Liver (tissue), 8 donors: ENCODE measurements at regions not wholly inside any gene's neighbourhood (a gene's known extent, or its start where the extent isn't known, plus 50 kb on each side); places are given as distances from the start of the nearest gene placed in this dataset.

ENCODE experiments used
- DNase-seq: peaks from one replicate; pipeline ENCODE4 v3.0.0-alpha.2; 2017; ENCODE audit warnings: low spot score
- H3K27ac ChIP-seq, 2 donors: one replicate each; pipeline ENCODE4 v1.7.0; 2013; ENCODE audit warnings: inconsistent platforms in 2 of 2, low read length in 2 of 2, control low read depth in 1 of 2, low read depth in 1 of 2, mild to moderate bottlenecking in 1 of 2
- H3K27me3 ChIP-seq, 4 donors: one replicate each; pipeline versions ENCODE4 v1.6.1 to v1.7.0; 2013; ENCODE audit warnings: low read length in 3 of 4, inconsistent platforms in 1 of 4, mild to moderate bottlenecking in 1 of 4, moderate library complexity in 1 of 4; ENCODE audit not compliant: control insufficient read depth in 4 of 4, insufficient read depth in 4 of 4
- H3K36me3 ChIP-seq, 4 donors: one replicate each; pipeline versions ENCODE4 v1.6.1 to v1.7.0; 2013; ENCODE audit warnings: low read length in 3 of 4, mild to moderate bottlenecking in 3 of 4, low read depth in 1 of 4, moderate library complexity in 1 of 4; ENCODE audit not compliant: control insufficient read depth in 4 of 4, insufficient read depth in 3 of 4
- H3K4me1 ChIP-seq, 4 donors: one replicate each; pipeline versions ENCODE4 v1.6.1 to v1.7.0; 2013; ENCODE audit warnings: low read length in 3 of 4, mild to moderate bottlenecking in 3 of 4, moderate library complexity in 1 of 4; ENCODE audit not compliant: control insufficient read depth in 4 of 4, insufficient read depth in 4 of 4
- H3K4me3 ChIP-seq, 3 donors: one replicate each; pipeline versions ENCODE4 v1.6.1 to v1.7.0; 2013; ENCODE audit warnings: low read length in 3 of 3, control low read depth in 1 of 3, low read depth in 1 of 3, mild to moderate bottlenecking in 1 of 3
- H3K9ac ChIP-seq, 2 donors: one replicate each; pipeline ENCODE4 v1.7.0; 2013; ENCODE audit warnings: low read length in 2 of 2, mild to moderate bottlenecking in 2 of 2, moderate library complexity in 2 of 2, control low read depth in 1 of 2, low read depth in 1 of 2
- H3K9me3 ChIP-seq, 4 donors: one replicate each; pipeline versions ENCODE4 v1.6.1 to v1.7.0; 2013; ENCODE audit warnings: low read length in 3 of 4; ENCODE audit not compliant: control insufficient read depth in 4 of 4
- EGR1 ChIP-seq, 2 donors: IDR thresholded peaks; 2 replicates each; pipeline ENCODE4 v1.6.1; 2016 to 2018; ENCODE audit warnings: antibody characterized with exemption in 2 of 2, low read depth in 2 of 2
- FOXA1 ChIP-seq: IDR thresholded peaks from 2 replicates; pipeline ENCODE4 v1.6.1; 2016; ENCODE audit warnings: antibody characterized with exemption
- FOXA2 ChIP-seq: IDR thresholded peaks from 2 replicates; pipeline ENCODE4 v1.6.1; 2016; ENCODE audit warnings: antibody characterized with exemption
- HNF4A ChIP-seq, 2 donors: conservative IDR thresholded peaks; 2 replicates each; pipeline ENCODE4 v1.6.1; 2016; ENCODE audit warnings: antibody characterized with exemption in 2 of 2, mild to moderate bottlenecking in 2 of 2
- HNF4G ChIP-seq: IDR thresholded peaks from 2 replicates; pipeline ENCODE4 v1.6.1; 2016; ENCODE audit warnings: antibody characterized with exemption
- JUND ChIP-seq, 2 donors: IDR thresholded peaks; 2 replicates each; pipeline ENCODE4 v1.6.1; 2016; ENCODE audit warnings: antibody characterized with exemption in 2 of 2
- NR2F2 ChIP-seq: IDR thresholded peaks from 2 replicates; pipeline ENCODE4 v1.6.1; 2016; ENCODE audit warnings: antibody characterized with exemption
- RAD21 ChIP-seq, 2 donors: IDR thresholded peaks; 2 replicates each; pipeline ENCODE4 v1.6.1; 2016; ENCODE audit warnings: antibody characterized with exemption in 2 of 2, mild to moderate bottlenecking in 2 of 2
- RXRA ChIP-seq, 2 donors: IDR thresholded peaks; 2 replicates each; pipeline ENCODE4 v1.6.1; 2017 to 2018; ENCODE audit warnings: antibody characterized with exemption in 2 of 2, mild to moderate bottlenecking in 1 of 2
- SP1 ChIP-seq: IDR thresholded peaks from 2 replicates; pipeline ENCODE4 v1.6.1; 2018; ENCODE audit warnings: antibody characterized with exemption, mild to moderate bottlenecking
- TAF1 ChIP-seq: conservative IDR thresholded peaks from 2 replicates; pipeline ENCODE4 v1.6.1; 2016; ENCODE audit warnings: antibody characterized with exemption, mild to moderate bottlenecking
- YY1 ChIP-seq: IDR thresholded peaks from 2 replicates; pipeline ENCODE4 v1.6.1; 2016; ENCODE audit warnings: antibody characterized with exemption, mild to moderate bottlenecking
- WGBS: extraction: QIAGEN DNeasy Blood & Tissue Kit; methylation state at CpG from one replicate; pipeline ENCODE4 v1.1.7; 2013; 5-methylcytosine and 5-hydroxymethylcytosine counted together
- TF ChIP-seq, protein P1 (sequence below): IDR thresholded peaks from 2 replicates; pipeline ENCODE4 v1.6.1; 2016; ENCODE audit warnings: antibody characterized with exemption
- TF ChIP-seq, protein P2 (sequence below): IDR thresholded peaks from 2 replicates; pipeline ENCODE4 v1.6.1; 2016; ENCODE audit warnings: antibody characterized with exemption
- TF ChIP-seq, protein P3 (sequence below): fragments of 150-350 bp; IDR thresholded peaks from 2 replicates; pipeline ENCODE4 v1.5.1; 2017; ENCODE audit warnings: improper control_type of control experiment, low read depth, low read length; ENCODE audit not compliant: missing input control
- TF ChIP-seq, protein P4 (sequence below): IDR thresholded peaks from 2 replicates; pipeline ENCODE4 v1.6.1; 2016; ENCODE audit warnings: antibody characterized with exemption, mild to moderate bottlenecking
- TF ChIP-seq, protein P5 (sequence below): IDR thresholded peaks from 2 replicates; pipeline ENCODE4 v1.6.1; 2016; ENCODE audit warnings: antibody characterized with exemption
- donor health status: healthy.
- donor health status: healthy.
- donor health status: healthy.
- donor health status: healthy.
- donor health status: healthy.

DNA sequence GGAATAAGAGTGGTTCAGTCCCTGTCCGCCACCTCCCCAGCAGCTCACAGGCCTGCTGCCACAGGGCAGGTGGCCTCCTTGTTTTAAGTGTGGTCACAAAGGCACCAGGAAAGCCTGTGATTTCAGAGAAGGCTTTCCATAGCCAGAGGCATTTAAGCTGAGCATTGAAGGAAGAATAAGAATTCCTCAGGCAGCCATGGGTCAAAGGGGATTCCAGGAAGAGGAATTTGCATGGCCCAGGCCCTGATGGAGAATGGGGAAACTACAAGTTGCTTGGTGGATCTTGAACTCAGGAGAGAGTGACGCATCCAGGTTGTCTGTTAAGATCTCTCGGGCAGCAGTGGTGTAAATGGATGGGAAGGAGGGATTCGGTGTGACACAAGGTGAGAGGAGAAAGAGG lies 66.7 kb downstream of the KLHDC7A start:
- H3K9ac ChIP-seq: no peak overlapping the region
- no peak overlapping the region for H3K27ac ChIP-seq
- no peak overlapping the region for H3K4me3 ChIP-seq
- no peak for DNase-seq
- H3K9me3 ChIP-seq: peaks cover 0 to 5% (median 1%) of the 10 kb centered on the region in 4 donors
- no peak for TF ChIP-seq TAF1
- TF ChIP-seq, protein P1, sequence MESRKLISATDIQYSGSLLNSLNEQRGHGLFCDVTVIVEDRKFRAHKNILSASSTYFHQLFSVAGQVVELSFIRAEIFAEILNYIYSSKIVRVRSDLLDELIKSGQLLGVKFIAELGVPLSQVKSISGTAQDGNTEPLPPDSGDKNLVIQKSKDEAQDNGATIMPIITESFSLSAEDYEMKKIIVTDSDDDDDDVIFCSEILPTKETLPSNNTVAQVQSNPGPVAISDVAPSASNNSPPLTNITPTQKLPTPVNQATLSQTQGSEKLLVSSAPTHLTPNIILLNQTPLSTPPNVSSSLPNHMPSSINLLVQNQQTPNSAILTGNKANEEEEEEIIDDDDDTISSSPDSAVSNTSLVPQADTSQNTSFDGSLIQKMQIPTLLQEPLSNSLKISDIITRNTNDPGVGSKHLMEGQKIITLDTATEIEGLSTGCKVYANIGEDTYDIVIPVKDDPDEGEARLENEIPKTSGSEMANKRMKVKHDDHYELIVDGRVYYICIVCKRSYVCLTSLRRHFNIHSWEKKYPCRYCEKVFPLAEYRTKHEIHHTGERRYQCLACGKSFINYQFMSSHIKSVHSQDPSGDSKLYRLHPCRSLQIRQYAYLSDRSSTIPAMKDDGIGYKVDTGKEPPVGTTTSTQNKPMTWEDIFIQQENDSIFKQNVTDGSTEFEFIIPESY: no peak
- TF ChIP-seq HNF4G: no peak
- TF ChIP-seq, protein P2, sequence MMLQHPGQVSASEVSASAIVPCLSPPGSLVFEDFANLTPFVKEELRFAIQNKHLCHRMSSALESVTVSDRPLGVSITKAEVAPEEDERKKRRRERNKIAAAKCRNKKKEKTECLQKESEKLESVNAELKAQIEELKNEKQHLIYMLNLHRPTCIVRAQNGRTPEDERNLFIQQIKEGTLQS: no peak
- no peak for TF ChIP-seq RXRA (IDR thresholded peaks at IDR 0.05)
- no peak for TF ChIP-seq EGR1 (IDR thresholded peaks at IDR 0.05; ENCODE audit: low read depth in 2 of 2)
- TF ChIP-seq HNF4A (conservative IDR thresholded peaks at IDR 0.05): no peak
- no peak for TF ChIP-seq FOXA1
- no peak for TF ChIP-seq YY1
- no peak for TF ChIP-seq NR2F2
- TF ChIP-seq, protein P3, sequence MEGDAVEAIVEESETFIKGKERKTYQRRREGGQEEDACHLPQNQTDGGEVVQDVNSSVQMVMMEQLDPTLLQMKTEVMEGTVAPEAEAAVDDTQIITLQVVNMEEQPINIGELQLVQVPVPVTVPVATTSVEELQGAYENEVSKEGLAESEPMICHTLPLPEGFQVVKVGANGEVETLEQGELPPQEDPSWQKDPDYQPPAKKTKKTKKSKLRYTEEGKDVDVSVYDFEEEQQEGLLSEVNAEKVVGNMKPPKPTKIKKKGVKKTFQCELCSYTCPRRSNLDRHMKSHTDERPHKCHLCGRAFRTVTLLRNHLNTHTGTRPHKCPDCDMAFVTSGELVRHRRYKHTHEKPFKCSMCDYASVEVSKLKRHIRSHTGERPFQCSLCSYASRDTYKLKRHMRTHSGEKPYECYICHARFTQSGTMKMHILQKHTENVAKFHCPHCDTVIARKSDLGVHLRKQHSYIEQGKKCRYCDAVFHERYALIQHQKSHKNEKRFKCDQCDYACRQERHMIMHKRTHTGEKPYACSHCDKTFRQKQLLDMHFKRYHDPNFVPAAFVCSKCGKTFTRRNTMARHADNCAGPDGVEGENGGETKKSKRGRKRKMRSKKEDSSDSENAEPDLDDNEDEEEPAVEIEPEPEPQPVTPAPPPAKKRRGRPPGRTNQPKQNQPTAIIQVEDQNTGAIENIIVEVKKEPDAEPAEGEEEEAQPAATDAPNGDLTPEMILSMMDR: no peak
- TF ChIP-seq RAD21 (IDR thresholded peaks at IDR 0.05): no peak
- TF ChIP-seq, protein P4, sequence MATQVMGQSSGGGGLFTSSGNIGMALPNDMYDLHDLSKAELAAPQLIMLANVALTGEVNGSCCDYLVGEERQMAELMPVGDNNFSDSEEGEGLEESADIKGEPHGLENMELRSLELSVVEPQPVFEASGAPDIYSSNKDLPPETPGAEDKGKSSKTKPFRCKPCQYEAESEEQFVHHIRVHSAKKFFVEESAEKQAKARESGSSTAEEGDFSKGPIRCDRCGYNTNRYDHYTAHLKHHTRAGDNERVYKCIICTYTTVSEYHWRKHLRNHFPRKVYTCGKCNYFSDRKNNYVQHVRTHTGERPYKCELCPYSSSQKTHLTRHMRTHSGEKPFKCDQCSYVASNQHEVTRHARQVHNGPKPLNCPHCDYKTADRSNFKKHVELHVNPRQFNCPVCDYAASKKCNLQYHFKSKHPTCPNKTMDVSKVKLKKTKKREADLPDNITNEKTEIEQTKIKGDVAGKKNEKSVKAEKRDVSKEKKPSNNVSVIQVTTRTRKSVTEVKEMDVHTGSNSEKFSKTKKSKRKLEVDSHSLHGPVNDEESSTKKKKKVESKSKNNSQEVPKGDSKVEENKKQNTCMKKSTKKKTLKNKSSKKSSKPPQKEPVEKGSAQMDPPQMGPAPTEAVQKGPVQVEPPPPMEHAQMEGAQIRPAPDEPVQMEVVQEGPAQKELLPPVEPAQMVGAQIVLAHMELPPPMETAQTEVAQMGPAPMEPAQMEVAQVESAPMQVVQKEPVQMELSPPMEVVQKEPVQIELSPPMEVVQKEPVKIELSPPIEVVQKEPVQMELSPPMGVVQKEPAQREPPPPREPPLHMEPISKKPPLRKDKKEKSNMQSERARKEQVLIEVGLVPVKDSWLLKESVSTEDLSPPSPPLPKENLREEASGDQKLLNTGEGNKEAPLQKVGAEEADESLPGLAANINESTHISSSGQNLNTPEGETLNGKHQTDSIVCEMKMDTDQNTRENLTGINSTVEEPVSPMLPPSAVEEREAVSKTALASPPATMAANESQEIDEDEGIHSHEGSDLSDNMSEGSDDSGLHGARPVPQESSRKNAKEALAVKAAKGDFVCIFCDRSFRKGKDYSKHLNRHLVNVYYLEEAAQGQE: no peak
- no peak for TF ChIP-seq SP1
- TF ChIP-seq FOXA2: no peak
- 66% methylated on average over 4 of the region's 4 CpGs for WGBS
- H3K27me3 ChIP-seq: no peaks in the 10 kb centered on the region
- H3K4me1 ChIP-seq: no peaks in the 10 kb centered on the region
- H3K36me3 ChIP-seq: no peaks in the 10 kb centered on the region

DNA sequence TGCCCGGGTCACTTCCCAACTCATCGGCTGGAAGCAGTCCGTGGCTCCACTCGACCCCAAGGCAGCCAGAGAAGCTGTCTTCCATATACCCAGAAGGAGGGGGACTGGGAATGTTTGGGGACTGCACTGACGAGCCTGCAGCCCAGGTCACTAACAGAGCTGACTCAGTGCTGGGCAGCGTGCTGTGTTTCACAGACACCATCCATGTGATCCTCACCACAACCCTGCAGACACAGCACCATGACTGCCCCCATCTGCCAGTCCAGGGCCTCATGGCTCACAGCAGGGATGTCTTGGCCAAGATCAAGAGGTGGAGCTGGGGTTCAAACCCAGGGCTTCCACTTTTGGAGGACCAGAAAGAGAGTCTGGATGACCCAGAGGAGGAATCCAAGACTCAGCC lies 67.9 kb downstream of the KLHDC7A start:
- 65% methylated on average over 6 of the region's 6 CpGs for WGBS
- DNase-seq: no peak
- no peak overlapping the region for H3K9ac ChIP-seq
- no peaks in the 10 kb centered on the region for H3K36me3 ChIP-seq
- no peaks in the 10 kb centered on the region for H3K27me3 ChIP-seq
- H3K9me3 ChIP-seq: peaks cover 0 to under 1% (median 0%) of the 10 kb centered on the region in 4 donors
- H3K4me3 ChIP-seq: no peak overlapping the region
- TF ChIP-seq, protein P5, sequence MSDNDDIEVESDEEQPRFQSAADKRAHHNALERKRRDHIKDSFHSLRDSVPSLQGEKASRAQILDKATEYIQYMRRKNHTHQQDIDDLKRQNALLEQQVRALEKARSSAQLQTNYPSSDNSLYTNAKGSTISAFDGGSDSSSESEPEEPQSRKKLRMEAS: no peak
- no peak for TF ChIP-seq EGR1 (IDR thresholded peaks at IDR 0.05; ENCODE audit: low read depth in 2 of 2)
- no peak for TF ChIP-seq RAD21 (IDR thresholded peaks at IDR 0.05)
- TF ChIP-seq YY1: no peak
- TF ChIP-seq JUND (IDR thresholded peaks at IDR 0.05): no peak
- TF ChIP-seq, protein P1: no peak
- TF ChIP-seq FOXA2: no peak
- TF ChIP-seq, protein P4: no peak
- TF ChIP-seq NR2F2: no peak
- no peaks in the 10 kb centered on the region for H3K4me1 ChIP-seq
- no peak overlapping the region for H3K27ac ChIP-seq
